HG03565 (cell line): ENCODE measurements at regions not wholly inside any gene's neighbourhood (a gene's known extent, or its start where the extent isn't known, plus 50 kb on each side); places are given as distances from the start of the nearest gene placed in this dataset.
"Not testable (repeated sequence)": the region's sequence is repeated elsewhere in the genome, so short reads cannot be mapped to it uniquely, and the experiment has no call there.

Experiments used
- ATAC-seq: cut with Tn5 transposase; IDR thresholded peaks from one replicate; pipeline ENCODE4 v1.9.1; 2021; ENCODE audit warnings: mild to moderate bottlenecking, moderate library complexity; ENCODE audit not compliant: unreplicated experiment

DNA sequence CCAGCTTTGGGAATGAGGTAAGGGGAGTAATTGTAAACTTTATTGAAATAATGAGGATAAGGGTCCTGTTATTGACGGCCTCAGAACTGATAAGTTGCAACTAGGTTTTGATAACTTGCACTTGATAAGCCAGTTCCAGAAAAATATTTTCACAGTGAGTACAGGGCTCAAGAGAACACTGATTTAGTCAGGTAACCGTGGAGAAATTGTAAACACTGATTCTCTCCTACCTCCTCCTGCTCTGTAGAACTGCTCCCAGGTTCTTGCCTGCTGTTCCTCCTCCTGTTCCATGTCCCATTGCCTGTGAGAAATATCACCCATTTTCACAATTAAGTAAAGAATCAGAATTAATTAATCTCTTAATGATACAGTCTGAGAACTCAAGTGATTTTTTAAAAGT is 55.0 kb upstream of the CXXC4 start:
- ATAC-seq, result no peak

DNA sequence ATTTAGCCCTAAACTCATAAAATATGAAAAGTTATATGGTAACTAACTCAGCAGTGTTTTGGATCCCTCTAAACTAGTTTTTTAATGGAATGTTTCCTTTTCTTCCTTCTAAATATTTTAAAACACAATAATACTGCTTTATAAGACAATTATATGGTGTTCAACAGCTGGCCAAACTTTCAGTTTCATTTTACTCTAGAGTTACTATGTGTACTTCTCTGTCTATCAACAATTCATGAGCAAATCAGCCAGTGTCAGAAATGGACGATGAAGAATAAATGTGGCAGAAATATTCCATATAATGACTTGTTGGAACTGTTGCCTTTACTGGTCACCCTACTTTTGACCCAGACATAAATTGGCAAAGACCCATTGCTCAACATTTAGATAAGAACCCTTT is 64.8 kb upstream of the CXXC4 start:
- ATAC-seq, result no peak

DNA sequence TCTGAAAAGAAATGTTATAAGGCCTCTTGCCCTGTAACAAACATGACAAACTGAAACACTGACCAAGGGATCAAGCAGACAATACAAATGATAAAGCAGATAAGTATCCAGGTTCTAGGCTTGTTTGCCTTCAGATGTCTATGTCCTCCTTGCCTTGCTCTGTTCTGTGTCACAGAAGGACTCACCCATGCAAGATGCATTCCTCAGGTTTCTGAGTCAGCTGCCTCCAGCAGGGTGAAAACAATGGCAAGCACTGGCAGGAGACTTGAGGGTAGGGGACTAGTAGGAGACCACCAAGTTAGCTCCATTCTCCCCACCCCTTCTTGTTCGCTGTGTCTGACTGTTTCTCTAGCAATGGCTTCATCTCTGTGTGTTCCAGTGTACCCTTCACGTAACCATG is 76.6 kb upstream of the CXXC4 start:
- no peak for ATAC-seq

DNA sequence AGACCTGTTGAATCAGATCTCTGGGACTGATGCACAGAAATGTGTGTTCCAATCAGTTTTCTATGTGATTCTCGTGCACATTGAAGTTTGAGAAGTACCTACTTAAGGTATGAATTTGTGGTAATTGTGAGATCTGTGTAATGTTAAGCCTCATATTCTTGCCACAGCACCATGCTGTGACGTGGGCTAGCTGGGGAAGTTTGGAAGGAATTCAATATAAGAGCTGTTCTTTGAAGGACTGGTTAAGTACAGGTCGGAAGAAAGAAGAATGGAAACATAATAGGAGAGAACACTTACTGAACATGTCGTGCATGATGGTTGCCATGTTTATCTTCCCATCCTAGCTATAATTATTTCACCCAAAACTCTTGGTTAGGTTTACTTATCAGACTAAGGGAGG is 79.7 kb upstream of the CXXC4 start:
- ATAC-seq, result no peak

DNA sequence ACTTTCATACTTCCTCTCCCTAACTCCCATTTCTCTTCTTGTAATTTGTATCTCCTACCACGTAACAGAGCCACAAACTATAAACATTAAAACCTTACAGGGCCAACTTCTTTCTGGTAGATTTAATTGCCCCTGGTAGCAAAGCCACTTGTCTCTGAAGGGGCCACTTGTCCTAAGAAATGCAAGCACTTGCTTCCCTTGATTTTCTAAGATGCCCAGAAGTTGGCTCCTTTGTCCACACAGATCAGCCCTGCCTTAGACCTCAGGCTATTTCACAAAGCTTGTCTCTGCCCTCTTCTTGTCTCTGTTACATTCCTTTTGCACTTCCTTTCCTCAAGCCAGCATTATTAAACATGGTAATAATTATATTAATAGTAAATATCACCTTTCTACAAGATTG is 80.6 kb upstream of the CXXC4 start:
- no peak for ATAC-seq

DNA sequence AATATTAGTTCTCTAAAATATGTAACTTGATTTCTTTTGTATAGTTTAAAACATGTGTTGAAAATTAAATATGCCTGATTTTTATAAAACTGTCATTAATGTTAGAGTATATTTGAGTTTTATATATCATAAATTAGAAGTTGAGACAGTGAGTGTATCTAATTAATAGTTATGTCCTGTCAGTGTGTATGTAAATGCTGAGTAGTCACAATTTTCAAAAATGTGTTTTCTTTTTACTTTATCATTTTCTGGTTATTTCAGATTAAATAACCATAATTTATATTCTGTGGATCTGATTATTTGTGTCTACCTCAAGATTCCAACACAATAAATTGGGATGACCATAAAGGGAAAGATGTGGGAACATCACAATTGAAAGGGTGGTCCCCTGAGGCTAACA is 82.7 kb upstream of the CXXC4 start:
- no peak for ATAC-seq

DNA sequence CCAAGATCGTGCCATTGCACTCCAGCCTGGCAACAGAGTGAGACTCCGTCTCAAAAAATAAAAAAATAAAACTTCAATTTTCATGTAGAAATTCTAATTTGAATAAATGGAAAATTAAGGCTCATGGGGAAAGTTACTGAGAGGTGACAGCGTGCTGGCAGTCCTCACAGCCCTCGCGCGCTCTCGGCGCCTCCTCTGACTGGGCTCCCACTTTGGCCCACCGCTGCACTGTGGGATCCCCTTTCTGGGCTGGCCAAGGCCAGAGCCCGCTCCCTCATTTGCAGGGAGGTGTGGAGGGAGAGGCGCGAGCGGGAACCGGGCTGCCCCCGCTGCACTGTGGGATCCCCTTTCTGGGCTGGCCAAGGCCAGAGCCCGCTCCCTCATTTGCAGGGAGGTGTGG is 86.8 kb upstream of the CXXC4 start:
- not testable (repeated sequence) for ATAC-seq

DNA sequence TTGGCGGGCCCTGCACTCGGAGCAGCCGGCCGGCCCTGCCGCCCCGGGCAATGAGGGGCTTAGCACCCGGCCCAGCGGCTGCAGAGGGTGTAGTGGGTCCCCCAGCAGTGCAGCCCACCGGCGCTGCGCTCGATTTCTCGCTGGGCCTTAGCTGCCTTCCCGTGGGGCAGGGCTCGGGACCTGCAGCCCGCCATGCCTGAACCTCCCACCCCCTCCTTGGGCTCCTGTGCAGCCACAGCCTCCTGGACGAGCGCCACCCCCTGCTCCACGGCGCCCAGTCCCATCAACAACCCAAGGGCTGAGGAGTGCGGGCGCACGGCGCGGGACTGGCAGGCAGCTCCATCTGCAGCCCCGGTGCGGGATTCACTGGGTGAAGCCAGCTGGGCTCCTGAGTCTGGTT is 87.4 kb upstream of the CXXC4 start:
- not testable (repeated sequence) for ATAC-seq

DNA sequence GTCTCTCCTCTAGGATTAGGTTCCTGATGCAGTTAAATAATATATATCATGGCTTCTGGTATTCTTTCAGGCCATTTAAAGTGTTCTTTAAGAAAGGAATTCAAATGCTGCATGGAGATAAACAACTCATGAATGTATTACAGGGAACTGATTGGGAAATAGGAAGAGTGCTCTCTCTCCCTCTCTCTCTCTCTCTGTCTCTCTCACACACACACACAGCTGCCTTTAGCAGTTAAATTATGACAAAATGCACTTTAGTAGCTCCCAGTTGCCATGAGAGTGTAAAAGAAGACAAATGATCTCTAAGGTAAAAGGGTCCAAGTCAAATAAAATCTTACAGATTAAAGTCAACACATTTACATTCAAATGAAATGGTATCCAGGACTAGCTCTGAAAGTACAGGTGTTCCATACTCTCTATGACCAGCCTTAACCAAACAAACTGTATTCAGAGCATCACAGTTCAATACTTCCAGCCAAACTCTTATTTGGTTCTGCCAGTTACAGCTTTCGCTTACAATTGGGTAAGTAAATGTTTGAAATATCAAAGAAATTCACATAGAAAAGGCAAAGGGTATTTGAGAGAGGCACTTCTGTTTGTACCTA is 94.7 kb upstream of the CXXC4 start:
- no peak for ATAC-seq

DNA sequence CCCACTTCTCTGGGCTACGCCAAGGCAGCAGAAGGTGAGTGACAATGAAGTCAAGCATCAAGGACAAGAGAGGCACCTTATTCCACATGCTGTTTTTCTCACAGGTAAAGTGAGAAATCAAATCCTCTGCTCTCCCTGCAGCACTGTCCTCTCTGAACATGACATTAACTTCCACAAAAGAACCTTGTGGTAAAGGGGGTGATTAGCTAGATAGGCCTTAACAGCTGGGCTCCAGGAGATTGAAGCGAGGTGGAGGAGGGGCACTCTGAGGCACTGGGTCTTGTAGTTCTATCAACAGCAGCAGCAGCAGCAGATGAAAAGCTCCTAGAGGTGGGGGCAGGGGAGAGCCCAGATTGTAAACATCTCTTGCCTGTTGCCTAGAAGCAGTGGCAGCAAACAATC is 96.8 kb upstream of the CXXC4 start:
- no peak for ATAC-seq

DNA sequence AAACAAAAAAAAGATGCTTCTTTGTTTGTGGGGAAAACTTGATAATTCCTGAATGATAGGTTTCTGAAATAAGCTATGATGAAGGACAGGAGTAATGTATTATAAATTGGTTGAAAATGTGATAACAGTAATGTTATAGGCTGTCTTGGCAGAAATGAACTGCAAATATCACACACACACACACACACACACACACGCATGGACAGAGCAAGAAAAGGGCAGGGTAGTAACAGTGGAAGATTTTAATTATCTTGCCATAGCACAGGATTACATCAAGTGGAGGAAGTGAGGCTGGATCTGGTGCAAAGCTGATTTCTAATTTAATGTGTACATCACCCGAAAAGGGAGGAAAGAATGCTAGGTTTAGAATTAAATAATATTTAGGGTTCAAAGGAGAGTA is 97.5 kb upstream of the CXXC4 start:
- no peak for ATAC-seq

DNA sequence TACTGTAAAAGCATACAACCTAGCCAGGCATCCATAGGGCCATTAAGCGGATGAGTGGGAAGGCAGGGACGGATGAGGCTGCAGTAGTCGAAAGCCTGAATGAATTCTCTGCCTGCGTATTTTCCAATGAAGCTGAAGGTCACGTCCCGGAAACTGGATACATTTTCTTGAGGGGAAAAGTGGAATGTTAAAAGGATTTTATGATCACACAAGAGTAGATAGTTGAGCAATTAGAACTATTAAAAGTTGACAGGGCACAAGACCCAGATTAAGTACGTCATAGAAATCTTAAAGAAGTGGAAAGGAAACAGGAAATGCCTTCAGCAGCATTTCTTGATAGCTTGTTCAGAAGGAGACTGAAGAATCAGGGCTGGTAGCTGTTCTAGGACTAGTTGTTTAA is 98.3 kb upstream of the CXXC4 start:
- no peak for ATAC-seq

DNA sequence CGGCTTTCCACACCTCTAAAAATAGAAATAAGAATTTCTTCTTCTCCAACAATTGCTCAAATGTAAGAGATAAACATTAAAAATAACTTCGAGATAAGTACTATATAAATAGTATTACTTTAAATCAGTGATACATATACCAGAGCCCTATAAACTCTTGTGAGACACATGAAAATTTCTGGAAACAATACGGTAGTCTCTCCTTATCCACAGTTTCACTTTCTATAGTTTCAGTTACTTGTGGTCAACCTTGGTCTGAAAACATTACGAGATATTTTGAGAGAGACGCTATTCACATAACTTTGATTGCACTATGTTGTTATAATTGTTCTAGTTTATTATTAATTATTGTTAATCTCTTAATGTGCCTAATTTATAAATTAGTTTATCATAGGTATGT is 101.5 kb upstream of the CXXC4 start:
- no peak for ATAC-seq

DNA sequence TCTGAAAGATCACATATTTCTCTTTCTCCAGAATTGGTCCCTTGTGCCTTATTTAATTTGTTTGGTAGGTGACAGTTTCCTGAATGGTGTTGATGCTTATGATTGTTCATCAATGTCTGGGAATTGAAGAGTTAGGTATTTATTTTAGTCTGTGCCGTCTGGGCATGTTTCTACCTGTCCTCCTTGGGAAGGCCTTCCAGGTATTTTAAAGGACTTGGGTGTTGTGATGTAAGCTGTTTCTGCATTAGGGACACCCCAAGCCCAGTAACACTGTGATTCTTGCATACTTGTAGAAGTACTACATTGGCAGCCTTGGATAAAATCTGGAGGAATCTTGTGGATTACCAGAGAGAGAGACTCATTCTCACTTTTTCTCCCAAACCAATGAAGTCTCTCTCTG is 120.8 kb upstream of the CXXC4 start:
- ATAC-seq, result no peak

DNA sequence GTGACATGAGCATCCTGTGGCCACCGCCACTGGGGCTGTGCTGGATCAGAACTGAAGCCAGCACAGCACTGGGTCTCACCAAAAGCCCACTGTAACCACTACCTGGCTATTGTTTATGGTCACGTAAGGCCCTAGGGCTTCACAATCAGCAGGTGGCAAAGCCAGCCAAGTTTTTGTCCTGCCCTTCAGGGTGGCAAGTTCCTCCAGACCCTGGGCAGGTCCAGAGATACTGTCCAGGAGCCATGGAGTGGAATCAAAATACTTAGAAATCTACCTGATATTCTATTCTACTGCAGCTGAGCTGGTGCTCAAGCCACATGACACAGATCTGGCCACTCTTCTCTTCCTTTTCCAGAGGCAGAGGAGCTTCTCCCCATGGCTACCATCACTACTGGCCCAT is 121.2 kb upstream of the CXXC4 start:
- ATAC-seq, result no peak

DNA sequence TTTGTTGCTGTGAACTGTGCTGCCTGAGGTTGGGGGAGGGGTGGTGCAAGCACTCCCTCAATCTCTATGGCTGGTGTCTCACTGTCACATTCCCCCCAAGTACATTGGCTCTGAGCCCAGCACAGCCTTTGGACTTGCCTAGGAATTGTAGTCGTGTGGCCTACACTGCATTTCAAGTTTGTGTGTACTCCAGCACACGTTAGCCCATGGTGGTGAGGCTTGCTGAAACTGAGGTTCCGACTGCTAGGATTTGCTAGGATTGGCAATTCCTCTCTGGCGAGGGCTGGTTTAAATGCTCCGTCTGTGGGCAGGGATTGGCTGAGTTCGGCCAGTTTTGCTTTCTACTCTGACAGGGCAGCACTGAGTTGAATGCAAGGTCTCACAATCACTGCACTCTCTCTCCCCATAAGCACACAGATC is 121.7 kb upstream of the CXXC4 start:
- ATAC-seq, result no peak

DNA sequence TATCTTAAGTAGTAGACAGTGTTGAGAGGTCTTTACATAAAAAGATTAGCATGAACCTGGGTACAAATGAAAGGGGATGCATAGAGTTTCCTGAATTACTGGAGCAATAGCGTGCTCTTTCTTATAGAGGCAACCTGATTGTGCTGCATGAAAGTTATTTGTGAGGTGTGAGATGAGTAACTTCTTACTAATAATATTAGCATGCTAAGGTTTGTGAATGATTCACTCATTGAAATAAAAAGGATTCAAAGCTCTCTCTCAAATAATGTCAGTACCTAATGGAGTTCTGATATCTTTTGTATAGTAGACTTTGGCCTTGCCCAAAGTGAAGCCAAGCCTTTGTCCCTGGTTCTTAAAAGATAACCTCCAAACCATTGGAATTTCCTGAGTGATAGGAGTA is 131.0 kb upstream of the CXXC4 start:
- no peak for ATAC-seq

DNA sequence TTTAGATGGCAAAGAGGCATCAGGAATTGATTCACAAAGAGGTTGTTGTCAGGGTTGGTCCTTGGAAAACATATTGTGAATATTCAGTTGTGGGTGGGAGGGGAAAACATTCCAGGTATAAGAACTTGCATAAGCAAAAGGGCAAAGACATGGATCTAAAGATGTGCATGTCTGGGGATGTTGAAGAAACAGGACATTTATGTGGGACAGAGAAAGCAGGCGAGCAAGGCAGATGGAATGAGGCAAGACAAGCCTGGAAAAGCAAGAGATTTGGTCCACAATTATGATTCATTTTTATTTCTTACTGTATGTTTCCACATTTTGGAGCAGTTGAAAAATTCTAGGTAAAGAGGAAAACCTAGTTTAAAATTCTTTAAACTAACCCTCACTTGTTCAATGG is 134.9 kb upstream of the CXXC4 start:
- no peak for ATAC-seq

DNA sequence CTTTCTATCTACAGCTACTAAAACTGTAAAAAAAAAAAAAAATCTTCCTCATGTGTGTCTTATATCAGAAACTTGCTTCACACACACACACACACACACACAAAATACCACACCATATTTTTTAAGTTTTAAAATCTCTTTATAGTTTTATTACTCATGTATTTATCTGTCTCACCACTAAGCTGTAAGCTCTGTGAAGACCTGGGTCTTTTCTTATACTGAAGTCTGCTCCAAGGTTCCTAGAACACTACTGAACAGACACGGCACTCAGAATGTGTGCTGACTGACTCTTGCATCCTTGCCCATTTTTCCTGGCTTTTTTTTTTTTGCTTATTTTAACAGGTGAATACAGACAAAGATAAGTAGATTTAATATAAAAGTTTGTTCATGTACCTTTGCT is 135.6 kb upstream of the CXXC4 start:
- no peak for ATAC-seq

DNA sequence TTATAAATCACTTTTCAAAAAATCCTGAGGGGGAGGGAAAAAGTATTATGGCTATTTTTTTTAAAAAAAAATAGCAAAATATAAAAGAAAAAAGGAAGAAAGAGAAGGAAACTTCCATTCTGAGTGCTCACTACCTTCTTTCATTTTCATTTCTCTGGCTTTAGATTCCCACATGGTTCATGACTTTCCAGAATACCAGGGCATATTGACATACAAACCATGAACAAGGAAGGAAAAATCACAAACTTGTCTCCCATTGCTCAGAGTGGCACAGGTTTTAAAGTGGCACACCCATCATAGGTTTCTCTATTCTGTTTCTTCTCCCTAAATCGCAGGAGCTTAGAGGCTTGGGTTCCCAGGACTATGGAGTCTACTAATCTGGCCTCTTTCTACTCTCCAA is 136.3 kb upstream of the CXXC4 start:
- no peak for ATAC-seq

DNA sequence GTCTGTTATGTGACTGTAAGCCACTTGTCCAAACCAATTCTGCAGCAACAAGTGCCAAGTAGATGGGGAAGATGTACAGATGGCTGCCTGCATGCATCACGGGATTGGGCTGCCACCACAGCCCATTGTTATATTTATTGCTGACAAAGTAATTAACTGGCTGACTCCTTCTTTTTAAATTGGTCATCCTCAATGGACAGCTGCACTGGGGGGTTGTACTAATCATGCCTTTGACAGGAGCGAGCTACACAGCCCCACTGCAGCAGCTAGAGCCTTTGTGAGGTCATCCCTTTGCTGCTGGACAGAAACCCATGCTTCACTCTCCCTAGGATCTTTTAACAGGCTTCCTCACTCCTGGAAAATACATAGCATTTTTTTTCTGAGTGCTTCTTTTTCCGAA is 146.7 kb upstream of the CXXC4 start:
- ATAC-seq, result no peak

DNA sequence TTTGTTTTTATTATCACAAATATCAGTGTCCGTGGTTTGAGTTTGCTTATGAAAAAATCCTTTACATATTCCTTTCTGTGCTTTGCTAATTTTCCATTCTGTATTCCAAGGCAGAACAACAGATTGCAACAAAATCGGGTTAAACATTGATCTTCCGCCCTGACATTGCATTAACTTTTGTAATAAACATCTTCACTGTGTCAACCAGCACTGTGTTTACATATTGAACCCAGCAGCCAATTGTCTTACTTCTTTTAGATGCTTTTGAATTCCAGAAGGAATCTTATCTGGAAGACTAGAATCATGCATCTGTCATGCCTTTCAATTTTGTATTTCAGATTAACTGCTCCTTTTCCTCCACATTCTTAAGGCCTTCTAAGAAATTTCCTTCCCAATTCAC is 147.8 kb upstream of the CXXC4 start:
- no peak for ATAC-seq

DNA sequence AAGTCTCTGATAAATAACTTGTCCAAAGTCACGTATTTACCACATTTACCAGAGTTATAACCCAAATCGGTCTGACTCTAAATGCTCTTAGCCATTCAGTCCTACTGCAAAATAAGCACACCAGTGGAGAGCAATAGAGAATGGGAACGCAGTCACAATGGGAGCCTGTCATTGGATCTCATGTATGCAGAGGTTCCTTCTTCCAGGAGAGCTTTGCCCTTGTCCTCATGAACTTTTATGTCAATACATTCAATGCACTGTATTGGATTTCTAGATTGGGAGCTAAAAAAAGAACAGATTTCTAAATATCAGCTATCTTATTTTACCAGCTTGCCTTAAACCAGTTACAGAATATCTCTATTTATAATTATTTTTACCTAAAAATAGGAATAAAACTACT is 149.1 kb upstream of the CXXC4 start:
- ATAC-seq, result no peak

DNA sequence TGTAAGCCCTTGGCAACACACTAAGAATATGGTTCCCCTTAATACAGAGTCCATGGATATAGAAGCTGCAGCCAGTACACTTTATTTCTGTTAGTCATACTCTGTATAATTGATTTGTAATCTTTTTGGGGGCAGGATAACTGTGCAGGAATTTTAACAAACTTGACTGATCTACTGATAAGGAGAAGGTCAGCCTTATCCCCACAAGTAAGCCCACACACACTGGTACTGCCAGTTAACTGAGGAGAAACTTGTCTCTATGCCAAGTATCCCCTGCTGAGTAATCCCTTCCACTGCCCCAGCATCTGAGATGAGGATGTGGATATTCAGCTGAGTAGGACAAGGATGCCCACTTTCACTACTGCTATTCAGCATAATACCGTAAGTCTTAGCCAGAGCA is 154.9 kb upstream of the CXXC4 start:
- no peak for ATAC-seq
